ENCODE measurements at regions not wholly inside any gene's neighbourhood (a gene's known extent, or its start where the extent isn't known, plus 50 kb on each side); places are given as distances from the start of the nearest gene placed in this dataset.
"Not testable (repeated sequence)": the region's sequence is repeated elsewhere in the genome, so short reads cannot be mapped to it uniquely, and the experiment has no call there.

DNA sequence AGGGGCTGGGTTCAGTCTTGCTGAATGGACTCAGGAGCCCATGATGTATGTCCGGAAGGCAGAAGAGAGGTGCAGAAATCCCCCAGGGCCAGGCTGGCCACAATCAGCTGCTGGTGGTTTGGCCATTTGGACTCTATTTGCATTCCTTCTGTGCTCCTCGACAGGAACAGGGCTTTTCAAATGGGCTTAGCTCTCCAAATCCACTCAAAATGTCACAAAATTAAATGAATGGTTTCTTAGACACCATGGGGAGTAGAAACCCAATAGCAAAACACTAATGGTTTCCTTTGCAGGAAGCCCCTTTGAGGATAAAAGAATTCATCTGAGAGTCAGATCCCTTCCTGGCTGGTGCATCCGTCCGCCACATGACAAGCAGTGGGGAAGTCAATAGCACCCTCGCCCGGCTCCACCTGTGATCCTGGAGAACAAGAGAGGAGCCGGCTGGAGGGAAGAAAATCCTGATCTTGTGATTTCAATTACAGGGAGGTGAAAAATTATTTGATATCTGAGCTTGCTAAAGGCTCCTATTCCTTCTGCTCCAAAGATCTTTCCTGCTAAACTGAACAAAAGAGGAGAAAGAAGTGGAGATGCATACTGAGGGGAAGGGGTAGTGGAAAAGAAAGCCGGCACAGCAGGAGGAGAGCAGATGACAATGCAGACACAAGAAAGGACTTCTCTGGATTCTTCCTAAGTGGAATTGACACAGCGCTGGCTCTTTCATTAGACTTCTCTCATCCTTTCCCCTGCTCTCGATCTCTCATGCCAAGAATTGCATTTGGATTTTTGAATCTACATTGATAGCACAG is 190.7 kb downstream of the C7orf25 start:
- DNase-seq, result no peak

DNA sequence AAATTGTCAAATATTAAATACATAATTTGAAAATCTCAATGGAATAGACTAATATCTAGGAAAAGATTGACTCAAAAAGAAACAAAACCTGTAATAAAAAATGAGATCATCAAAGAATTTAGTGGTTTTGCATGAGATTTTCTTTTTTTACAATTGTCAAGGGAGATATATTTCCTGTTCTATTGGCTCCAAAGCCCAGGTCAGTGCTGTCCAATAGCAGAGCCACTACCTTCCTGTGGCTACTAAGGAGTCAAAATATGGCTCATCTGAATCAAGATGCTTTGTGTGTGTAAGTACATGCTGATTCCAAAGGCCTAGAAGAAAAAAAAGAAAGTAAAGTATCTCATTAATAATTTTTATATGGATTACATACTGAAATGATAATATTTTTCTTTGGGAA is 191.9 kb downstream of the C7orf25 start:
- no peak for DNase-seq

DNA sequence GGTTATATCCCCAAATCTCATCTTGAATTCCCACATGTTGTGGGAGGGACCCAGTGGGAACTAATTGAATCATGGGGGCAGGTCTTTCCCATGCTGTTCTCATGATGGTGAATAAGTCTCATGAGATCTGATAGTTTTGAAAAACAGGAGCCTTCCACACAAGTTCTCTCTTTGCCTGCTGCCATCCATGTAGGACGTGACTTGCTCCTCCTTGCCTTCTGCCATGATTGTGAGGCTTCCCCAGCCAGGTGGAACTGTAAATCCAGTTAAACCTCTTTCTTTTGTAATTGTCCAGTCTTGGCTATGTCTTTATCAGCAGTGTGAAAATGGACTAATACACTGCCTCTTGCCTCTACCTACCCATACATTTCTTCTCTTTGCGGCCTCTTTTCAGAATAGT is 193.4 kb downstream of the C7orf25 start:
- DNase-seq, result not testable (repeated sequence)

DNA sequence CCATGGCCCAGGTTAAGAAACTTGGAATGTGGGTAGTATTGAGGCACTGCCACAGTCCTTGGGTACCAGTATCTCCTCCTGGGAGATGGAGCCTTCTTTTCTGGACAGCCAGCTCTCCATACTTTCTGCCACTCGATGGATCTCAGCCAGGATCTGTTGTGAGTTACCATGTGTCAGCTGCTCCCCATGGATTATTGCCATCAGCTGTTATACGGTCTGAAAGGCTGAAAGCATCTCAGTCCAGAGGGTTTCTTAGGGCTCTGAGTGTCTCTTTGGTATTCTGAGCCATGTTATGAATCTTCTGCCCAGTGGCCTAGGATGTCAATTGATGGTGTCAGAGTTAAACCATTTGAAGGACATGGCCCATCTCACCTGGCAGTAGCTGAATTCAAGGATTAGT is 197.5 kb downstream of the C7orf25 start:
- DNase-seq, result no peak

DNA sequence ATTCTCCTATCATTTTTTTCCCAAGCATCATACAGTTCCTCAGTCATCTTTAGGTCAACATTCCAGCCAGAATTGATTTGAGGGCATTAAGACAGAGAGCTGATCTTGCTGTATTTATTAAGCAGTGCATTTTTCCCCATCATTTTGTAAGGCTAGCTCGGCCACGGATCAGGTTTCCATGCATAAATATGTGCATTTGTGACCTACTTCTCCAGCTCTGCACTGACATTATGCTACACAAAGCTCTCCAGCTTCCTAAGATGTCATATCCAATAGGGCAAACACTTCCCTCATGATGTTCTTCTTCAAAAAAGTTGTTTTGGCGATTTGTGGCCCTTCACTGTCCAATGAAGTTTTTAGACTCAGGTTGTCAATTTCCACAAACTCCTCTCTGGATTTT is 202.6 kb downstream of the C7orf25 start:
- DNase-seq, result no peak

DNA sequence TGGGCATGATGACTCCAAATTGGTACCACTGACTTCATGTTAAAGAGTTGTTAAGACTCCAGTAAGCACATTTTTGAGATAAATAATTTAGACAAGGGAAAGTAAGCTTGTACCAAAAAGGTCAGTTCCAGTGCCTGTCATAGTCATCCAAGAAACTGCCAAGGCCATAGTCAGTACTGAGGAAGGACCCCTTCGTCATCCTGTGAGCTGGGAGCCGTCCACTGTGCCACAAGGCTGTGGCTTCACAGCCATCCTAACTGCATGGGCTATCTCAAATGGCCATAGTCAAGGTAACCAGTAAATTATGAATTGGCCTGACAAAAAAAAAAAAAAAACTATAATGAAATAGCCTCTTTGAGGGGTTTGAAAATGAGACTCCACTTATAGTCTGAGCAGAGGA is 207.2 kb downstream of the C7orf25 start:
- DNase-seq, result no peak

DNA sequence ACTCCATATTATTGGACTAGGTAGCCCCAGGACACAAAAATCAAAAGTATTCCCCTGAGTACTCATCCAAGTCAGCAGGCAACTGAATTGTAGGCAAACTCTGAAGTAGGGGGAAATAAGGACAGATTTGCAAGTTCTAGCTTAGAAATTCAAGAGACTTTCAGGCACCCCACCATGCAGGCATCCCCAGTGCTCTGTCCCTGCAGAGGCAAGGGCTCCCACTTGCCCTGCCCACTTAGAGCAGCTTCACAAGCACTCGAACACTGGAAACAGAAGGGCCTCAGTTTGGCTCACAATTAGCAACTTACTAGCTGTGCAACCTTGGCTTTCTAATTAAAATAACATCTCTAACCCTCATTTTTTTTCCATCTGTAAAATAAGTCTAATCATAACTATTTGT is 209.2 kb downstream of the C7orf25 start:
- no peak for DNase-seq

DNA sequence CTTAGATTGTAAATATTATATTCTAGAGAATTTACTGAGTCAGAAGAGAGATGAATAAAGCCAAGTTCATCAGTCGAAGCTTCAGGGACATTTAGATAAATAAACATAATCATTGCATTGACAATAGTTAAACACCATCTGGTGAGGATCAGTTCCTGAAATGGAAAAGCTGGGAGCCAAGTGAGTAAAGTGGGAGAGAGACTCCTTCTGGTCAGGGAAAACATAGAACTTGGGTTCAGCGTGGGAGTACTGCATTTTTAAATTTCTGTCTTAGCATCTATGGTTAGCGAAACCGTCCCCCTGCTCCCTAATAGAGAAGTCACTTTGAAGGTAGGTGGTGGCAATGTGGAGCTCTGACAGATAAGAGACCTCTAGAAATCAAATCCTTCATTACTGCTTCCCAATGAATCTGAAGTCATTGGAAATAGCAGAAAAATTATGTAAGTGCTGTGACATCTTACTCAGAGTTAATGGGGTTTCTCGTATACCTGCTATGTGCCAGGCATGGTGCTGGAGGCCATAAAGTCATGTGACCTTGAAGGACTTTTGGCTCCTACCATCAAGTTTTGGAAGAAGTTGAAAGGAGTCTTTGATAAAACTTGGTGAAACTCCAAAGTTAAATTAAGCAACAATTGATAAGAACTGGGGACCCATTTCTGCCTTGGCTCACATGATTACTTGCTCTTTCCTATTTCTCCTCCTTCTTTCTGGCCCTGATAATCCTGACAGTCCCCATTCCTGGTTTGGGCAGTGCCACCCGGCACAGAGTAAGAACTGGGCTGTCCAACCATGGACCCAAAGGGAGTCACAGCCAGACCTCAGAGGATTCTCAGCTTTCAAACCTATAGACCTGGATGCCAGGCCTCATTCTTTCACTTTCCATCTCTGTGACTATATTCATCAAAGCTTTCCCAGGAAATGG is 211.2 kb downstream of the C7orf25 start:
- no peak for DNase-seq

DNA sequence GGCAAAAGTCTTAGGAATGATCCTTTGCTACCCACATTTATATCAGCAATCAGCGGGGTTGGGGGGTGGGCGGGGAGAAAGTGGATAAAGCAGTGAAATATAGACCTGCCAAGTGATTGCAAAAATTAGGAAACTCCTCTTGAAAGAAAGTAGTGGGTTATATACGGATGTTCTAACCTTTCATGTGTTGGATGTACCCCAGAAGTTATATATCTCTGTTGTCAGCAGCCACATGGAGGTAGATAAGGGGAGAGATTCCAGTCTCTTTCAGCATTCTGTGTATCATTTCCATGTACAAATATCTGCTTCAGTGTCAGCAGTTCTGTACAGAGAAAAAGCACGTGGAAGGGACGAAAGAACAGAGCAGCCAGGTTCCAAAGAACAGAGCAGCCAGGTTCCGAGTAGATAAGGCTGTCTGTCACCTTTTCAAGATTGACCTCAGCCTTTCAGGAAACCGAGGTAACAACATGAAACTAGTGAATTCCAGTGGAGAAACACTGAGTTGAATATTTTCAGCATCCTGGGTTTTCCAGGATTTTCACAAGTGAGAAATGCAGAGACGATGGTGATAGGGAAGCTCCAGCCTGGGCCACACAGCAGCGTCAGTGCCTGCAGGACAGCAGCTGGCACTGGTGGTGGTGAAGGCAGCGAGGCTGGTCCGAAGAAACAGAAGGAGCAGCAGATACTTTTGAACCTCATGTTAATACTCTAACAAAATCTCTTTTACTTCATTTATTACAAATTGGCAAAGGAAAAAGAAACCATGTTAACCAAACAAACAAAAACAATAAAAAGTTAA is 212.3 kb downstream of the C7orf25 start:
- DNase-seq, result no peak

DNA sequence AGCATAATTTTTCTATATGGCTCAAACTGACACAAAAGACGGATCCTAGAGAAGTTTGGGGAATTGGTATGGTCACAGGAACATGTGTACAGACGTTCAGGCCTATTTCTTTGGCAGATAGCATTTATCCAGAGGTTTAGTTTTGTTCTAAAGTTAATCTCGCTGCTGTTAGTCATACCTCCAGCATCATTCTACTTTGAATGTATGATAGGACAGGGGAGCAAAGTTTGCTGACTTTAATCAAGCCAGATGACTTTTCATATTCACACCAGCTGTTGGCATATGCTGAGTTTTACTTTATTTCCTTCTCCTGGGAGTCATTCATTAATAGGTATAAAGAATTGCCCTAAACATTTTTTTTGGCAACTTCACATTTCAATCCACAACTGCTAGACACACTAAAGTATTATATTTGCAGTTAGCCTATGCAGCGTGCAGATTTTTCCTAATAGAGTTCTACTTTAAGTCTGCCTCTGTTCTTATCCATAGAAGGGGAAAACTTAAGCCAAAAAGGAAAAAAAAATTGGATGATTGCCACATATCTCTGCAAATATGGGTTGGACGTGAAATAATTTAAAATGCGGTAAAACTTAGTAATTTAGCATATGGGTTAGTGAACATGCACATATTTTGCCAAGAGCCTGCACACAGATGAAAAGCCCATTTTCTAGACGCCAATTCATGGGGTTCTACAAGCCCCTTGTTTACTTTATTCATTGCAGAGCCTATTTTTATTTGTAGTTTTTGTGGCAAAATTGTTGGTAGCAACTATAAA is 213.1 kb downstream of the C7orf25 start:
- no peak for DNase-seq

DNA sequence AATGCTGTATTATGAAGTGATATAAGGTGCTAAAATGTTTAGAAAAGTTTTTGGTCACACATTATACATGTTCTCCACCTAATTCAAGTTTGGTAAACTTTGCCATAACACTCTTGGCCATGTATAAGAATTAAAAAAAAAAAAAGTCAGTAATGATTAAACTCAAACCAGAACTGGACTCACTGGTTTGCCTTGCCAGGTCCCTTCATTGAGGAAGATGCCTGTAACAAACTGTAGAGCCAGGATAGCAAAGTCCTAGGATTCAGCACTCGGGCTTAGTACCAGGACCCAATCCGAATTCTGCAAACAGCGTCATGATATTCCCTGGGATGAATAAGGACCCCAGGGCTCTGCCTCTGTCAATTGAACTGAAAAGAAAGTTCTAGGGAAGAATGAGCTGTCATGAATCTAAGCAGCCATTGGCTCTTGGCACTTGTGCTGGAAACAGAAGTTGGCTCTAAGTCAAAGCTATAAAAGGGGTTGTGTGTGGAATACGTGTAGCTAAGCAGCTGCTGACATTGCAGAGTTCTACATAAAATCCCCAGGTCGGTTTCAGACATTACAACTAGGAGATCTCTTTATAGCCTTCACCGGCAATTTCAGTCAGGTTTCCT is 216.9 kb downstream of the C7orf25 start:
- no peak for DNase-seq

DNA sequence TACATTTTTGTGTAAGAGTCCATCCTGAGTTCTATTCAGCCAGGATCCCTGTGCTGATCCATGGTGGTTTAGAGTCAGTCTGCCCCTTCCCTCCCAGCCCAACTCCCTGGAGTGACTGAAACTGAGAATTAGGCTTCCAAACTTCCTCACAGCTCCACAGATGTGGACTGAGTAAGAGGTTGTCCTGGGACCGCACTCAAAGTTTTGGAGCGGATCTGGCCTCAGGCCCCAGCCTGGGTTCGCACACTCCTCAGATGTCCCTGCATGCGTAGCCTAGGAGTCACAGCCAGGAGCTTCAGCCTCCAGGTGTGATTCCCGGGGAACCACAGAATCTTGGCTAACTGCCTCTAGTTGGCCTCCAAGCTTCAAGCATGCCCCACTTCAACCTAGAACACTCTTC is 218.1 kb downstream of the C7orf25 start:
- DNase-seq, result no peak

DNA sequence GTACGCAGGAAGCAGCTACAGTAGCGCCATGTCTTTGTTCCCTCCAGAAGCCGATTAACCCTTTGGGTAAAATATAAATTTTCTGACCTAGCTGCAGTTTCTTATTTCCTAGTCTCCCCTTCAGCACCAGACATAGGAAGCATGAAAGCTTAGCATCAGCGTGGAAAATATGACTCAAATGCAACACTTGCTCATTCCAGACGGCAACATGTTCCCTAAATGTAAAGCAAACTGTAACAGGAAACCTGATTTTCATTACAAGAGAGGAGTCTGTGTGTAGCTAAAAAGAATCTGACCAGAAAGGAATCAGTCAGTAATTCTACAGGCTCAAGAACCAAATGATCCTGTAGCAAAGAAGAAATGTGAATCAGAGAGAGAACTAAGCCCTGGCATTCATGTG is 219.2 kb downstream of the C7orf25 start:
- DNase-seq, result no peak

DNA sequence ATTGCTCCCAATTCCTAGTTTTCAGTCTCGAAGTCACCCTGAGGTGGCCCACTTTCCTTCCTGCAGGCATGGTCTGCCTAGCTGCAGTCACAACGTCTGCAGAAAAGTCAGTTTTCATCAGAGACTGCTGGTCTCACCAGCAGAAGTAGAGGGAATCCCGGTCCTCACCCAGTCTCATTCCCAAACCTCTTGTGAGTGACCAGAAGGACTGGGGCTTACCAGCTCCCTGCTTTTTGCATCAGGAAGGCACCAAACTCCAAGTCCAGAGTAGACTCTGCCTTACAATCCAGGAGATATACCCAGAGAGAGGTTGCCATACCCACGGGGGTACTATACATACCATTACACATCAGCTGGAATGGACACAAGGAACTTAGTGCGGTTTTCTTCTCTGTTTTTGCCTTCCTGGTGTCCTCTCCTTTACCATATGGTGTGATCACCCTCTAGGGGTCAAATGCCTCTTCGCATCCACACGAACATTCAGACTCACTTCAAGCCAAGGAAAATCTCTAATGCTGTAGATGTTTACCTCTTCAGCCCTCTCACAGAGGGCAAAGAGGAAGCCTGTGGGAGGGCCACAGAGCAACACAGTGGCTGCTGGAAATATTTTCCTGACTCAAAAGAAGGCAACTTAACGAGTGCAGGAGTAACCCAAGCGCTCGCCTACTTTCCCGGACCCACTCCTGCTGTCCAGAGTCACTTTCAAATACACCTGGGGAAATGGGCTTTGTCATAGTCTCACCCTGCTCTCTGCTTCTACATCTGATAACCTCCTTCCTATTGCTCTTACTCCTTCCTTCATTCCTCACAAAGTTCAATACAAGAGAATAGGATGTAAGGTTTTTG is 220.9 kb downstream of the C7orf25 start:
- peak in 1 of 3 experiments; percentile 8 for DNase-seq

DNA sequence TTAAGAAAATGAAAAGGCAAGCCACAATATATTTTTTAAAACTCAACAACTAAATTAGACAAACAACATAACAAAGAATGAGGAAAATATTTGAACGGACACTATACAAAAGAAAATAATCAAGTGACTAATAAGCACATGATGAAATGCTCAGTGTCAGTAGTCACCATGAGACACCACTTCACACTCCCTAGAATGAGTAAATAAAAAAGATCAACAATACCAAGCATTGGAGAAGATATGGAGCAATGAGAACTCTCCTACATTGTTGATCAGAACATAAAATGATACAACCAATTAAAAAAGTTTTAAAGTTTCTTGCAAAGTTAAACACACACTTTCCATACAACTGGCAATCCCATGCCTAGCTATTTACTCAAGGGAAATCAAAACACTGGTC is 222.2 kb downstream of the C7orf25 start:
- DNase-seq, result no peak

DNA sequence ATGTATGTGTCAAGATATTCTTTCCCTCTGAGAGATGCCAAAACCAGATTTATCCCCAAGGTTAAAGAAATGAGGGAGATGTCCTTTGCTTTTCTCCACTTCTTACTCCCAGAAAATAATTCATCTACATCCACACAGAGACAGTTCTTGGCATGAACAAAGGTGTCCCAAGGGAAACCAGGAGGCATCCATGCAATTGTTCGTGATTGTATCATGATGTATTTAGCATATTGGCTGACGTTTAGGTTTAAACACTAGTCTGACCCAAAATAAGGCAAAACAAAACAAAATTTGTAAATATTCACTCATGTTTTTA is 223.9 kb downstream of the C7orf25 start:
- no peak for DNase-seq

DNA sequence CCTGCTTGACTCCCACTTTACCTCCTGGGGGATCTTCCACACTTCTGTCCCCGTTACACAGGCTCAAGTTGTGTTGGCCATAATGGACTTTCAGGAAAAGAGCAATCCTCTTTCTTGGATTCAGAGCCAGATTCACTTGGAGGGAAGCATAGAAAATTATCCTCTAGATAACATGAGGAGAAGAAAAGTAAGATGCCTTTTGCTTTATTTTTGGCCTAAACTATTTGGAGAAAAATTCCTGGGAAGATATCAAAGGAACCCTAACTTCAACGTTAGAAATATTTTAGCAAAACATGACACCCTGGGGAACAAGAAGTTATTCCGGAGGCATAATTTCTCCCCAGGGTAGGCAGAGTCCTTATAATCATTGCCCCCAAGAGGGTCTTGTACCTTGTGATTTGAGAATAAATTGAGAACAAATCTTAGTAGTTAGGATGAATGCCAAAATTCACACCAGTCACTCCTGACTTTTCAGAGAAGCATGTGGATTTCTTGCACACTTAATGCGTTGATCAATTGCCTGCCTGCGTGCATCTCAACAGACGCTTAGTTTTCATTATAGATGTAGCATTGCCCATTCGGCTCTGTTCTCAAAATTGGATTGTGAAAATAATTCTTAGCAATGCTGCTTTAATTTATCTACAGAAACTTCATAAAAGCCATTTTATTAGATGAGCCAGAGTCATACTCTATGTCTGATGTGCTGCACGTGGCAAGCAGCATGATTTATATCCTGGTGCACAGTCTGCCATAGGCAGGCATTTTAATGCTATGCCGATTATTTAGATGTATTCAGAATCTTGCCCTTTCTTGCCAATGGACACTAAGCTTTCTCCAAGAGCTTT is 224.4 kb downstream of the C7orf25 start:
- no peak for DNase-seq

DNA sequence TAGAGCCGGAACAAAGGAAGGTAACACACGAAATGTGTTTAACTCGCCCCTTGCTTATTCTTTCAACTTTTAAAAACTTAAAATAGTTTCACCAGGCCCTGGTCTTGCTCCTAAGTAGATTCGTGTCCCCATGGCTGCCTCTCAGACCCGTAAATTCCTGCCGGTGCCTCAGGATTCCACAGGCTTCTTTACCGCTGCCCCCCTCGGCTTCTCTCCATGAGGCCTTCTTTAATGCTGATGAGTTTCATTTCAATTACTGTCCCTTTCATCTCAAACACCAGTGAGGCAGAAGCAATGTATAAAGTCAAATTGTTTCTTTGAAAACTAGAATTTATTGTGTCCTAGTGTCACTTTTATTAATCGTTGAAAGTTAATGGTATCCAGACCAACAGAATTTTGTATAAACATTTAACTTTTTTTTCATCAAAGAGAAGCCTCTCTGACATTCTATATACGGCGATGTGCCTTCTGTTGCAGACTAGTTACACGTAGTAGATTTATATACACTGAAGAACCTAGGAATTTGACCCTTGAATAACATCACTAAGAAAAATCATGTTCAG is 225.2 kb downstream of the C7orf25 start:
- no peak for DNase-seq

DNA sequence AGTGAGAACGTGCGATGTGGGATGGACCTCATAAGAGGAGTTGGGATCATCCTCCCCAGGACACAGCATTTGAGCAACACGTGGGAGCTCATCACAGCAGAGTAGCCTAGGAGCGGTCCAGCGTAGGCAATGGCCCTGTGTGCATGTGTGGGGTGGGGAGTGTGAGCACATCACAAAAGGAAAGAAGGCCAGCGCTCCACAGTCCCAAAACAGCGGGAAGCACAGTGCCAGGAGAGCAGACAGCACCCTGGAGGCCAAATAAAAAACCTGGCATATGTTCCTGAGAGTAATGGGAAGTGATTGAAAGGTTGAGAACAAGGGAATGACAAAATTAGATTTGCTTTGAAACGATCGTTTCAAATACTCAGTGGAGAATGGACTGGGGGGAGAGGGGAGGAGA is 226.0 kb downstream of the C7orf25 start:
- no peak for DNase-seq

Measured in NCI-H1417 (cell line).